Transverse colon (tissue), 4 donors: ENCODE measurements at regions not wholly inside any gene's neighbourhood (a gene's known extent, or its start where the extent isn't known, plus 50 kb on each side); places are given as distances from the start of the nearest gene placed in this dataset.

Experiments used
- DNase-seq: peaks from one replicate; pipeline ENCODE4 v3.0.0-alpha.2; 2019
- H3K27ac ChIP-seq, 4 donors: fragments of 200-600 bp; sonication (generic); 2 replicates each; pipeline ENCODE4 v1.5.1; 2016 to 2018; ENCODE audit warnings: inconsistent platforms in 4 of 4
- H3K27me3 ChIP-seq: fragments of 200-600 bp; sonication (generic); 2 replicates; pipeline ENCODE4 v1.5.1; 2017; ENCODE audit warnings: inconsistent platforms
- H3K36me3 ChIP-seq, 4 donors: fragments of 200-600 bp; sonication (generic); 2 replicates each; pipeline ENCODE4 v1.5.1; 2017 to 2019; ENCODE audit warnings: inconsistent platforms in 4 of 4
- H3K4me1 ChIP-seq, 4 donors: fragments of 200-600 bp; sonication (generic); 2 replicates each; pipeline ENCODE4 v1.5.1; 2017 to 2020; ENCODE audit warnings: inconsistent platforms in 4 of 4
- H3K4me3 ChIP-seq, 4 donors: fragments of 200-600 bp; sonication (generic); 1 replicate in 1 of 4; 2 replicates in 3 of 4; pipeline versions ENCODE4 v1.5.1 to v1.6.1; 2017 to 2019; ENCODE audit warnings: inconsistent platforms in 4 of 4
- H3K9me3 ChIP-seq, 2 donors: fragments of 200-600 bp; sonication (generic); 2 replicates each; pipeline ENCODE4 v1.5.1; 2017 to 2019; ENCODE audit warnings: inconsistent platforms in 2 of 2
- EP300 ChIP-seq: sonication (generic); formaldehyde crosslinking; IDR thresholded peaks from one replicate; pipeline ENCODE4 v1.6.1; 2017; ENCODE audit warnings: antibody characterized with exemption, low read depth
- POLR2A ChIP-seq: fragments of 450-650 bp; IDR thresholded peaks from one replicate; pipeline ENCODE4 v1.6.1; 2016; ENCODE audit warnings: antibody characterized with exemption, mild to moderate bottlenecking, moderate library complexity
- POLR2AphosphoS5 ChIP-seq, 3 donors: sonication (generic); formaldehyde crosslinking; IDR thresholded peaks; one replicate each; pipeline ENCODE4 v1.6.1; 2016; ENCODE audit warnings: antibody characterized with exemption in 3 of 3
- WGBS, 2 donors: methylation state at CpG; one replicate each; pipeline ENCODE4 v1.1.5; 2018; ENCODE audit warnings: low coverage in 1 of 2; 5-methylcytosine and 5-hydroxymethylcytosine counted together
- in situ Hi-C, 4 donors: fragments of 200-750 bp; cut with MboI; loops; one replicate each; pipeline versions ENCODE4 v1.15.0 to v1.15.1; 2017; ENCODE audit warnings: low sequenced_read_pairs in 3 of 4, low pct_ligation_motif_present in 1 of 4, low pct_unique_long_range_greater_than_20kb in 1 of 4
- intact Hi-C: fragments of 100-400 bp; cut with DNase I; formaldehyde crosslinking; loops from one replicate; pipeline ENCODE4 v1.15.1; 2023; ENCODE audit warnings: low total_unique reads
- TF ChIP-seq, protein P1 (sequence below), 5 experiments: fragments of 200-600 bp in 3 of 5; fragments of 450-650 bp in 2 of 5; sonication (generic) in 3 of 5; IDR thresholded peaks; 1 replicate in 2 of 5; 2 replicates in 3 of 5; pipeline ENCODE4 v1.5.1; 2016 to 2017; ENCODE audit warnings: antibody characterized with exemption in 5 of 5, inconsistent platforms in 3 of 5, mild to moderate bottlenecking in 2 of 5, moderate library complexity in 1 of 5

DNA sequence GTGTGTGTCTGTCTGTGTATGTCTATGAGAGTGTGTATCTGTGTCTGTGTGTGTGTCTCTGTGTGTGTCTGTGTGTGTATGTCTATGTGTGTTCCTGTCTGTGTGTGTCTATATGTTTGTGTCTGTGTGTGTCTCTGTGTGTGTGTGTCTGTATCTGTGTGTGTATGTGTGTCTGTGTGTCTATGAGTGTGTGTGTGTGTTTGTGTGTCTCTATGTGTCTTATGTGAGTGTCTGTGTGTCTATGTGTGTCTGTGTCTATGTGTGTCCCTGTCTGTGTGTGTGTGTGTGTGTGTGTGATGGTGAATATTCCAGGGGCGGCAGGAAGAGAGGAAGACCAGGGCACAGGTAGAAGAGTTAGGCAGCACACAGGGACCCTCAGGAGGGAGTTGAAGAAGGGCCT lies 173.2 kb downstream of the MYCN start:
- in situ Hi-C loops = no loop called here
- no peak for DNase-seq
- Histone ChIP-seq H3K4me1 (peaks cover 3 to 13% (median 8%) of the 10 kb centered on the region in 4 donors), H3K27me3 (no peaks in the 10 kb centered on the region), H3K27ac (no peak overlapping the region), H3K36me3 (no peaks in the 10 kb centered on the region), H3K9me3 (no peaks in the 10 kb centered on the region), H3K4me3 (no peak overlapping the region)
- 96 to 100% methylated on average over 1 of the region's 1 CpG for WGBS, 2 donors
- intact Hi-C loops = no loop called here
- TF ChIP-seq EP300 (no peak), POLR2AphosphoS5 (IDR thresholded peaks at IDR 0.05) (no peak), POLR2A (no peak)
- TF ChIP-seq, protein P1, sequence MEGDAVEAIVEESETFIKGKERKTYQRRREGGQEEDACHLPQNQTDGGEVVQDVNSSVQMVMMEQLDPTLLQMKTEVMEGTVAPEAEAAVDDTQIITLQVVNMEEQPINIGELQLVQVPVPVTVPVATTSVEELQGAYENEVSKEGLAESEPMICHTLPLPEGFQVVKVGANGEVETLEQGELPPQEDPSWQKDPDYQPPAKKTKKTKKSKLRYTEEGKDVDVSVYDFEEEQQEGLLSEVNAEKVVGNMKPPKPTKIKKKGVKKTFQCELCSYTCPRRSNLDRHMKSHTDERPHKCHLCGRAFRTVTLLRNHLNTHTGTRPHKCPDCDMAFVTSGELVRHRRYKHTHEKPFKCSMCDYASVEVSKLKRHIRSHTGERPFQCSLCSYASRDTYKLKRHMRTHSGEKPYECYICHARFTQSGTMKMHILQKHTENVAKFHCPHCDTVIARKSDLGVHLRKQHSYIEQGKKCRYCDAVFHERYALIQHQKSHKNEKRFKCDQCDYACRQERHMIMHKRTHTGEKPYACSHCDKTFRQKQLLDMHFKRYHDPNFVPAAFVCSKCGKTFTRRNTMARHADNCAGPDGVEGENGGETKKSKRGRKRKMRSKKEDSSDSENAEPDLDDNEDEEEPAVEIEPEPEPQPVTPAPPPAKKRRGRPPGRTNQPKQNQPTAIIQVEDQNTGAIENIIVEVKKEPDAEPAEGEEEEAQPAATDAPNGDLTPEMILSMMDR (IDR thresholded peaks at IDR 0.05) = no peak

DNA sequence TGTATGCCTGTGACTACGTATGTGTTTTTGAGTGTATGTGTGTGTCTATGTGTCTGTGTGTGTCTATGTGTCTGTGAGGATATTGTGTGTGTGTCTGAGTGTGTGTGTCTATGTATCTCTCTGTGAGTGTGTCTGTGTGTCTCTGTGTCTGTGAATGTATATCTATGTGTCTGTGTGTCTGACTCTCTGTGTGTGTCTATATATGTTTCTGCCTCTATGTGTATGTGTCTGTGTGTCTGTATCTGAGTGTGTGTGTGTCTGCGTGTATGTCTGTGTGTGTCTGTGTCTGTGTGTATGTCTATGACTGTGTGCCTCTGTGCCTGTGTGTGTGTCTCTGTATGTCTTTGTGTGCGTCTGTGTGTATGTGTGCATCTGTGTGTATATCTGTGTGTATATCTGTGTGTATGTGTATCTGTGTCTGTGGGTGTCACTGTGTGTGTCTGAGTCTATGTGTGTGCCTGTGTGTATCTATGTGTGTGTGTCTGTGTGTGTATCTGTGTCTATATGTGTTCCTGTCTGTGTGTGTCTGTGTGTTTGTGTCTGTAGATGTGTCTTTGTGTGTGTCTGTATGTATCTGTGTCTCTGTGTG lies 172.7 kb downstream of the MYCN start:
- in situ Hi-C loops = no loop called here
- Histone ChIP-seq H3K4me3 (no peak overlapping the region), H3K27ac (no peak overlapping the region), H3K27me3 (no peaks in the 10 kb centered on the region), H3K9me3 (no peaks in the 10 kb centered on the region), H3K4me1 (peaks cover 3 to 13% (median 8%) of the 10 kb centered on the region in 4 donors), H3K36me3 (no peaks in the 10 kb centered on the region)
- no peak for DNase-seq
- TF ChIP-seq POLR2AphosphoS5 (IDR thresholded peaks at IDR 0.05) = no peak
- TF ChIP-seq, protein P1 (IDR thresholded peaks at IDR 0.05) = no peak
- no peak for TF ChIP-seq POLR2A
- no peak for TF ChIP-seq EP300
- 63% methylated on average over 3 of the region's 3 CpGs; no CpG with 5 or more reads in 1 of the 2 donors for WGBS, 2 donors
- intact Hi-C loops = no loop called here

DNA sequence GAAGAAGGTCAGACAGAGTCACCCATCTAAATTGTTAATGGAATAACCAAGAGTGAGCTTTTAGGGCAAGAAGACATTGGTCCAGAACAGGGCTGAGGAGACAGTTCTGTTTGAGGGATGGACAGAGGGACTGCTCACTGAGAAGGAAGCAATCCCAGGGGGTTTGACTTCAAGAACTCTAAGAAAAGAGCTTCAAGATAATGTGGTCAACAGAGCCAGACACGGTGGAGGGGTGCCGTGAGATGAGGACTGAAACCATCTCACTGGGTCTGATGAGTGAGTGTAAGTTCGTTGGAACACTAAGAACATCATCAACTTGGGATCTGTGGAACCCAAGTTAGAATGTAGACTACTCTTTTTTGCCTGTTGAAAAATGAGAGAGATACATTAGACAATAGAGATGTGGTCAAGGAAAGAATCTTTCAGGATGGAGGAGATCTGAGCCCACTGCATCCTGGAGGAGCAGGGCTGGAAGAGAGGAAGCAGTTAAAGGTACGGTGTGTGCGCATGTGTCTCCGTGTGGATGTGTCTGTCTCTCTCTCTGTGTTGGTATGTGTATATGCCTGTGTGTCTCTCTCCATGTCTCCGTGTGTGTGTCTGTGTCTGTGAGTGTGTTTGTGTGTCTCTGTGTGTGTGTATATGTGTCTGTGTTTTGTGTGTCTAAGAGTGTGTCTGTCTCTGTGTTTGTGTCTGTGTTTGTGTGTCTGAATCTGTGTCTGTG lies 172.1 kb downstream of the MYCN start:
- Histone ChIP-seq H3K4me1 (peaks cover 3 to 13% (median 8%) of the 10 kb centered on the region in 4 donors), H3K27me3 (no peaks in the 10 kb centered on the region), H3K9me3 (no peaks in the 10 kb centered on the region), H3K27ac (no peak overlapping the region), H3K36me3 (no peaks in the 10 kb centered on the region), H3K4me3 (no peak overlapping the region)
- WGBS, 2 donors = 76 to 85% methylated on average over 4 to 7 of the region's 7 CpGs
- in situ Hi-C loops (no loop called here), intact Hi-C loops (no loop called here)
- TF ChIP-seq EP300 (no peak), POLR2AphosphoS5 (IDR thresholded peaks at IDR 0.05) (no peak), POLR2A (no peak)
- TF ChIP-seq, protein P1 (IDR thresholded peaks at IDR 0.05) = no peak
- DNase-seq = no peak

DNA sequence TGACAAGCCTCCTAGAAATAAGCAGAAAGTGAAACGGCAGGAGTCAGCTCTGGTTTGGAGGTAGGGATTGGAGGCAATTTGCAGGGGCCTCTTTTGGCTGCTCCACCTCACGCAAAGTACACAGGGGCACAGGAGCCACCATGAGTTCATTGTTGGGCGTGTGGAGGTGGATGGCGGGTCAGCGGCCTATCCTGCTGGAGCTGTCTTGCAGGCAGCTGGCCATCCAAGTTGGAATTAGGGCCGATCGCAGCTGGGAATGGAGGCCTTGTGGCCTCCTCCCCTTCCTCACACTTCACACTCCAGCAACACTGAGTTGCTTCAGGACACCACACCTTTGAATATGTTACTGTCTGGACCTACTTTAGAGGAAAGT lies 171.5 kb downstream of the MYCN start:
- 80 to 94% methylated on average over 1 to 7 of the region's 7 CpGs for WGBS, 2 donors
- Histone ChIP-seq H3K4me3 (no peak overlapping the region), H3K27ac (no peak overlapping the region), H3K9me3 (no peaks in the 10 kb centered on the region), H3K4me1 (peaks cover 3 to 13% (median 8%) of the 10 kb centered on the region in 4 donors), H3K27me3 (no peaks in the 10 kb centered on the region), H3K36me3 (no peaks in the 10 kb centered on the region)
- DNase-seq = no peak
- in situ Hi-C loops (no loop called here), intact Hi-C loops (no loop called here)
- no peak for TF ChIP-seq EP300
